HCT116 (cell line): ENCODE measurements at regions not wholly inside any gene's neighbourhood (a gene's known extent, or its start where the extent isn't known, plus 50 kb on each side); places are given as distances from the start of the nearest gene placed in this dataset.

ENCODE experiments used
- ATAC-seq: fragments of 200-7000 bp; cut with Tn5 transposase; 2 replicates; pipeline ENCODE4 v1.9.1; 2020; ENCODE audit warnings: mild to moderate bottlenecking, moderate library complexity
- BruUV-seq: library from RNA; stranded (reverse); fragments of 400-500 nt; replicated peaks from 2 replicates; lab custom pipeline; 2021; lab: Mats Ljungman, UMichigan
- CTCF ChIA-PET: fragments of 300-600 bp; sonication (Branson Sonifier 250); formaldehyde crosslinking; loops from one replicate; lab custom pipeline; 2021; ENCODE audit warnings: antibody characterized with exemption; lab: Charles Lee
- POLR2A ChIA-PET: fragments of 300-600, 350-600 bp; sonication (Branson Sonifier 250); formaldehyde crosslinking; loops from one replicate; lab custom pipeline; 2021; ENCODE audit warnings: antibody characterized with exemption; lab: Charles Lee
- RAD21 ChIA-PET, 2 experiments: fragments of 300-600 bp; sonication (Branson Sonifier 250); formaldehyde crosslinking; loops; one replicate each; lab custom pipeline; 2023; ENCODE audit warnings: low total read pairs in 2 of 2; ENCODE audit not compliant: uncharacterized antibody in 2 of 2, unreplicated experiment in 2 of 2, low non-redundant PET in 1 of 2; lab: Charles Lee
- DNase-seq: peaks from one replicate; pipeline ENCODE4 v3.0.0-alpha.2; 2010; ENCODE audit warnings: low read depth, low spot score
- H2AFZ ChIP-seq: fragments of 200-600 bp; shearing (Covaris generic), sonication (generic); 2 replicates; pipeline ENCODE4 v1.6.1; 2017; ENCODE audit warnings: low read depth, mixed run types, mixed read lengths, antibody characterized with exemption, low read length; ENCODE audit not compliant: poor library complexity, severe bottlenecking
- H3K27ac ChIP-seq: 2 replicates; pipeline ENCODE4 v1.5.1; 2012; ENCODE audit warnings: low read depth, low read length
- H3K27me3 ChIP-seq: fragments of 200-600 bp; sonication (generic); 2 replicates; pipeline ENCODE4 v1.6.1; 2016; ENCODE audit warnings: mixed run types, low read length, mixed read lengths; ENCODE audit not compliant: insufficient read depth
- H3K36me3 ChIP-seq, 2 experiments: fragments of 200-500 bp in 1 of 2; fragments of 200-600 bp in 1 of 2; sonication (Bioruptor generic) in 1 of 2; sonication (generic) in 1 of 2; 2 replicates each; pipeline versions ENCODE4 v1.5.1 to v1.6.1; 2014 to 2016; ENCODE audit warnings: low read length in 2 of 2, inconsistent platforms in 1 of 2, mixed read lengths in 1 of 2, mixed run types in 1 of 2; ENCODE audit not compliant: insufficient read depth in 2 of 2, control insufficient read depth in 1 of 2
- H3K4me1 ChIP-seq, 2 experiments: fragments of 200-600 bp in 1 of 2; sonication (generic) in 1 of 2; 2 replicates each; pipeline versions ENCODE4 v1.5.1 to v1.6.1; 2012 to 2017; ENCODE audit warnings: low read length in 2 of 2, inconsistent platforms in 1 of 2, mild to moderate bottlenecking in 1 of 2, mixed read lengths in 1 of 2, mixed run types in 1 of 2, moderate library complexity in 1 of 2; ENCODE audit not compliant: insufficient read depth in 2 of 2, control insufficient read depth in 1 of 2
- H3K4me2 ChIP-seq: fragments of 200-600 bp; sonication (generic); 2 replicates; pipeline ENCODE4 v1.6.1; 2017; ENCODE audit warnings: mixed run types, low read length, mixed read lengths
- H3K4me3 ChIP-seq, 2 experiments: fragments of 200-600 bp in 1 of 2; sonication (generic) in 1 of 2; replicated peaks in 1 of 2; 2 replicates each; pipeline ENCODE4 v1.5.1; 2011 to 2016; ENCODE audit warnings: low read length in 2 of 2, control low read depth in 1 of 2, low read depth in 1 of 2, mild to moderate bottlenecking in 1 of 2, mixed read lengths in 1 of 2, mixed run types in 1 of 2
- H3K79me2 ChIP-seq: fragments of 200-600 bp; sonication (generic); 2 replicates; pipeline ENCODE4 v1.6.1; 2017; ENCODE audit warnings: mild to moderate bottlenecking, mixed run types, low read length, moderate library complexity, mixed read lengths; ENCODE audit not compliant: insufficient read depth
- H3K9ac ChIP-seq: fragments of 200-600 bp; sonication (generic); 2 replicates; pipeline ENCODE4 v1.6.1; 2016; ENCODE audit warnings: low read length, mixed read lengths
- H3K9me2 ChIP-seq: fragments of 200-600 bp; sonication (generic), shearing (Covaris generic); 2 replicates; pipeline ENCODE4 v1.6.1; 2017; ENCODE audit warnings: mixed run types, mild to moderate bottlenecking, moderate library complexity; ENCODE audit not compliant: insufficient read depth
- H3K9me3 ChIP-seq, 2 experiments: fragments of 200-500 bp in 1 of 2; fragments of 200-600 bp in 1 of 2; sonication (Bioruptor generic) in 1 of 2; sonication (generic) in 1 of 2; 2 replicates each; pipeline ENCODE4 v1.6.1; 2014 to 2017; ENCODE audit warnings: low read length in 2 of 2, mixed read lengths in 2 of 2, inconsistent platforms in 1 of 2, low read depth in 1 of 2, mild to moderate bottlenecking in 1 of 2, mixed run types in 1 of 2, moderate library complexity in 1 of 2; ENCODE audit not compliant: control insufficient read depth in 1 of 2, insufficient read depth in 1 of 2
- H4K20me1 ChIP-seq: fragments of 200-600 bp; sonication (generic), shearing (Covaris generic); 2 replicates; pipeline ENCODE4 v1.6.1; 2017; ENCODE audit warnings: mixed run types, mild to moderate bottlenecking, moderate library complexity; ENCODE audit not compliant: insufficient read depth
- ATF3 ChIP-seq: IDR thresholded peaks from 2 replicates; pipeline ENCODE4 v1.6.1; 2012
- CBX3 ChIP-seq: IDR thresholded peaks from 2 replicates; pipeline ENCODE4 v1.6.1; 2012; ENCODE audit warnings: low read depth
- CEBPB ChIP-seq: IDR thresholded peaks from 2 replicates; pipeline ENCODE4 v1.6.1; 2012; ENCODE audit warnings: low read depth
- CTCF ChIP-seq, 3 experiments: fragments of 200-600 bp in 1 of 3; sonication (generic) in 1 of 3; IDR thresholded peaks in 2 of 3; conservative IDR thresholded peaks in 1 of 3; 2 replicates each; pipeline ENCODE4 v1.5.1; 2012 to 2017; ENCODE audit warnings: low read depth in 2 of 3, low read length in 2 of 3, antibody characterized with exemption in 1 of 3, borderline replicate concordance in 1 of 3, control low read depth in 1 of 3, mild to moderate bottlenecking in 1 of 3, mixed read lengths in 1 of 3, mixed run types in 1 of 3, moderate library complexity in 1 of 3; ENCODE audit not compliant: insufficient read depth in 1 of 3
- ELF1 ChIP-seq: IDR thresholded peaks from 2 replicates; pipeline ENCODE4 v1.6.1; 2012; ENCODE audit warnings: low read depth, borderline replicate concordance
- EZH2phosphoT487 ChIP-seq: fragments of 200-600 bp; IDR thresholded peaks from 2 replicates; pipeline ENCODE4 v1.6.1; 2018; ENCODE audit warnings: antibody characterized with exemption, borderline replicate concordance
- FOSL1 ChIP-seq: IDR thresholded peaks from 2 replicates; pipeline ENCODE4 v1.6.1; 2012; ENCODE audit warnings: low read depth
- JUND ChIP-seq: IDR thresholded peaks from 2 replicates; pipeline ENCODE4 v1.6.1; 2012
- MAX ChIP-seq: IDR thresholded peaks from 2 replicates; pipeline ENCODE4 v1.6.1; 2012
- POLR2A ChIP-seq: IDR thresholded peaks from 2 replicates; pipeline ENCODE4 v1.7.0; 2011; ENCODE audit warnings: borderline replicate concordance; ENCODE audit not compliant: insufficient read depth, insufficient read length; ENCODE audit errors: extremely low read depth
- RAD21 ChIP-seq: IDR thresholded peaks from 2 replicates; pipeline ENCODE4 v1.6.1; 2012; ENCODE audit warnings: low read depth, mild to moderate bottlenecking
- REST ChIP-seq: IDR thresholded peaks from 2 replicates; pipeline ENCODE4 v1.6.1; 2012; ENCODE audit warnings: low read depth
- SRF ChIP-seq: IDR thresholded peaks from 2 replicates; pipeline ENCODE4 v1.6.1; 2012; ENCODE audit warnings: low read depth
- TCF7L2 ChIP-seq: IDR thresholded peaks from 2 replicates; pipeline ENCODE4 v1.7.0; 2011; ENCODE audit warnings: borderline replicate concordance, inconsistent platforms; ENCODE audit not compliant: insufficient read depth, insufficient read length; ENCODE audit errors: extremely low read depth
- YY1 ChIP-seq: IDR thresholded peaks from 2 replicates; pipeline ENCODE4 v1.6.1; 2011; ENCODE audit warnings: low read length, low read depth, moderate library complexity, mild to moderate bottlenecking; ENCODE audit not compliant: insufficient replicate concordance; ENCODE audit errors: extremely low read depth
- ZBTB33 ChIP-seq: IDR thresholded peaks from 2 replicates; pipeline ENCODE4 v1.6.1; 2011; ENCODE audit warnings: mild to moderate bottlenecking, low read length, moderate library complexity; ENCODE audit not compliant: insufficient replicate concordance; ENCODE audit errors: extremely low read depth
- ZFX ChIP-seq: fragments of 450-650 bp; IDR thresholded peaks from 2 replicates; pipeline ENCODE4 v1.6.1; 2017
- ZNF274 ChIP-seq: fragments of 200-500 bp; sonication (Bioruptor generic); IDR thresholded peaks from 2 replicates; pipeline ENCODE4 v1.6.1; 2014; ENCODE audit warnings: mild to moderate bottlenecking, low read depth, low read length, inconsistent platforms
- intact Hi-C: fragments of 100-400 bp; cut with micrococcal nuclease; formaldehyde crosslinking; loops from 2 replicates; pipeline ENCODE4 v1.10.0; 2022

GRCh38 chr13:28585561-28585960 is 73.4 kb upstream of the POMP start:
- CTCF ChIA-PET = no interaction called here

More at GRCh38 chr13:28585561-28585960, 73.4 kb upstream of the POMP start:
- intact Hi-C loops = no loop called here
- H3K4me1 ChIP-seq = no peaks in the 10 kb centered on the region
- H2AFZ ChIP-seq = no peak overlapping the region
- TF ChIP-seq ZNF274 (no peak), CTCF (IDR thresholded peaks at IDR 0.05 in 2 of 3, conservative IDR thresholded peaks at IDR 0.05 in 1 of 3; ENCODE audit: borderline replicate concordance in 1 of 3, insufficient read depth in 1 of 3, low read depth in 2 of 3, low read length in 2 of 3) (no peak), JUND (no peak), RAD21 (no peak), POLR2A (no peak), ELF1 (no peak), TCF7L2 (no peak), YY1 (no peak), FOSL1 (no peak), MAX (no peak), CEBPB (no peak), REST (no peak), ATF3 (no peak), ZFX (no peak), ZBTB33 (no peak), CBX3 (no peak), SRF (no peak), EZH2phosphoT487 (no peak)
- POLR2A ChIA-PET = no interaction called here
- no peak overlapping the region for H3K4me3 ChIP-seq
- H3K9me2 ChIP-seq = no peaks in the 10 kb centered on the region
- RAD21 ChIA-PET = no interaction called here
- BruUV-seq = no TSS peak
- H3K36me3 ChIP-seq = no peaks in the 10 kb centered on the region
- no peak for ATAC-seq
- no peaks in the 10 kb centered on the region for H3K9me3 ChIP-seq
- H3K27ac ChIP-seq = no peak overlapping the region
- H3K4me2 ChIP-seq = no peak overlapping the region
- no peak overlapping the region for H3K9ac ChIP-seq
- no peaks in the 10 kb centered on the region for H4K20me1 ChIP-seq
- H3K79me2 ChIP-seq = no peaks in the 10 kb centered on the region
- H3K27me3 ChIP-seq = no peaks in the 10 kb centered on the region
- DNase-seq = no peak
